ENCODE measurements at regions not wholly inside any gene's neighbourhood (a gene's known extent, or its start where the extent isn't known, plus 50 kb on each side); places are given as distances from the start of the nearest gene placed in this dataset.

GRCh38 chr6:131398176-131398575, 174.8 kb upstream of the ARG1 start:
- POLR2A ChIA-PET, result no interaction called here
- Mint-ChIP-seq H3K27me3 (no peaks in the 10 kb centered on the region), H3K4me1 (ENCODE audit: low read depth) (peaks cover 18% of the 10 kb centered on the region), H3K27ac (no peak overlapping the region), H3K36me3 (ENCODE audit: low read depth) (peaks cover 31% of the 10 kb centered on the region), H3K4me3 (no peak overlapping the region), H3K9me3 (peaks cover 23% of the 10 kb centered on the region)
- no peak for DNase-seq
- no peak for ATAC-seq
- intact Hi-C loops (cut with micrococcal nuclease), result no loop called here
- no peak for TF ChIP-seq CTCF (IDR thresholded peaks at IDR 0.05)
- CTCF ChIA-PET, result interaction anchor here (1.0 to 2.8 kb wide), 3 partner anchors 16 to 135 kb away, joined by 3 to 11 read pairs (median 4); no protein-coding TSS in a partner anchor

- ChIA-PET POLR2A (no interaction called here), CTCF (interaction anchor here (1.1 kb wide), 1 partner anchor 201 kb away, joined by 3 read pairs; no protein-coding TSS in a partner anchor)
- H3K27me3 Mint-ChIP-seq, result no peaks in the 10 kb centered on the region
- no peak for TF ChIP-seq CTCF (IDR thresholded peaks at IDR 0.05)
- no peak overlapping the region for H3K27ac Mint-ChIP-seq
- peaks cover 24% of the 10 kb centered on the region for H3K9me3 Mint-ChIP-seq
- peaks cover 11% of the 10 kb centered on the region for H3K4me1 Mint-ChIP-seq (ENCODE audit: low read depth)
- intact Hi-C loops (cut with micrococcal nuclease), result no loop called here
- no peak overlapping the region for H3K4me3 Mint-ChIP-seq
- no peak for ATAC-seq
- no peak for DNase-seq
- H3K36me3 Mint-ChIP-seq (ENCODE audit: low read depth), result peaks cover 30% of the 10 kb centered on the region
Measured at GRCh38 chr6:131399433-131399832, 173.6 kb upstream of the ARG1 start.

GRCh38 chr6:131400054-131400778, 172.8 kb upstream of the ARG1 start:
- Mint-ChIP-seq H3K4me1 (ENCODE audit: low read depth) (peaks cover 11% of the 10 kb centered on the region), H3K9me3 (peaks cover 24% of the 10 kb centered on the region), H3K36me3 (ENCODE audit: low read depth) (peaks cover 30% of the 10 kb centered on the region), H3K27ac (no peak overlapping the region), H3K4me3 (no peak overlapping the region), H3K27me3 (no peaks in the 10 kb centered on the region)
- TF ChIP-seq CTCF (IDR thresholded peaks at IDR 0.05), result no peak
- ChIA-PET POLR2A (no interaction called here), CTCF (interaction anchor here (1.1 kb wide), 1 partner anchor 201 kb away, joined by 3 read pairs; no protein-coding TSS in a partner anchor)
- intact Hi-C loops (cut with micrococcal nuclease), result no loop called here
- ATAC-seq (no peak), DNase-seq (no peak)

GRCh38 chr6:131400779-131401496, 172.1 kb upstream of the ARG1 start:
- no peak for DNase-seq
- POLR2A ChIA-PET, result no interaction called here
- no peak overlapping the region for H3K4me3 Mint-ChIP-seq
- peaks cover 21% of the 10 kb centered on the region for H3K9me3 Mint-ChIP-seq
- peaks cover 27% of the 10 kb centered on the region for H3K36me3 Mint-ChIP-seq (ENCODE audit: low read depth)
- ATAC-seq, result peak; percentile 24
- peaks cover 11% of the 10 kb centered on the region for H3K4me1 Mint-ChIP-seq (ENCODE audit: low read depth)
- H3K27me3 Mint-ChIP-seq, result no peaks in the 10 kb centered on the region
- intact Hi-C loops (cut with micrococcal nuclease), result no loop called here
- H3K27ac Mint-ChIP-seq, result no peak overlapping the region
- TF ChIP-seq CTCF (IDR thresholded peaks at IDR 0.05), result no peak
- CTCF ChIA-PET, result no interaction called here

- ChIA-PET POLR2A (no interaction called here), CTCF (no interaction called here)
- Mint-ChIP-seq H3K4me3 (no peak overlapping the region), H3K4me1 (ENCODE audit: low read depth) (peaks cover 4% of the 10 kb centered on the region), H3K9me3 (peaks cover 10% of the 10 kb centered on the region), H3K27me3 (no peaks in the 10 kb centered on the region), H3K36me3 (ENCODE audit: low read depth) (peaks cover 18% of the 10 kb centered on the region), H3K27ac (no peak overlapping the region)
- TF ChIP-seq CTCF (IDR thresholded peaks at IDR 0.05), result no peak
- DNase-seq (no peak), ATAC-seq (no peak)
- intact Hi-C loops (cut with micrococcal nuclease), result no loop called here
Measured at GRCh38 chr6:131408811-131409210, 164.2 kb upstream of the ARG1 start.

All from activated CD8-positive, alpha-beta T cell treated with anti-CD3 and anti-CD28 coated beads for 36 hours (primary cell).